Erythroblast (primary cell): ENCODE measurements at regions not wholly inside any gene's neighbourhood (a gene's known extent, or its start where the extent isn't known, plus 50 kb on each side); places are given as distances from the start of the nearest gene placed in this dataset.

ENCODE experiments used
- DNase-seq, 2 experiments: peaks; one replicate each; lab custom pipeline; 2025; lab: John Stamatoyannopoulos, UW
- GATA1 ChIP-seq: IDR thresholded peaks from 2 replicates; pipeline ENCODE4 v1.6.1; 2011; ENCODE audit warnings: low read depth, mild to moderate bottlenecking, control low read depth, low read length, moderate library complexity
- POLR2A ChIP-seq: IDR thresholded peaks from 2 replicates; pipeline ENCODE4 v1.6.1; 2011; ENCODE audit warnings: mild to moderate bottlenecking, low read length

DNA sequence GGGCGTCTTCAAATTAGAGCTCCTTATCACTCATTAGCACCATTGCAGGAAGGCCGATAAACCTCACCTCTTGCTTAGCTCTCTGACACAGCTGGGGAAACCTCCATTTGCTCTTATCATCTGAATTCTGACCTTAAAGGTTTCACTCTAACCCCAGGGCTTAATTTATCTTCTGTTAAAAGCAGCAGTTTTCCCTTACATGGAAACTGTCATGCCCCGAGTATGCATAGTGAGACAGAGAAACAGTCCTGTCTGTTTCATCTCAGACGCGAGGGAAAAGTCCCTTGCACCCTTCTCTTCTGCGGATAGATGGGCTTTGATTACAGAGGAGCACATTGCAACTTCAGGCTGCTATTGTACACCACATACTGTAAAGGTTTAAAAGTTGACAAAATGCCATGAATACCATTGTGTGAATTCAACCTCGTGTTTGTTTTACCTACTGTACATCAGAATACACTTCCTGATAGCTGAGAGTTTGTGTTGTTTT lies 191.5 kb upstream of the BMP2 start:
- TF ChIP-seq POLR2A (peak; percentile 23), GATA1 (peak; percentile 58)
- peak; percentile 91 to 98 for DNase-seq

DNA sequence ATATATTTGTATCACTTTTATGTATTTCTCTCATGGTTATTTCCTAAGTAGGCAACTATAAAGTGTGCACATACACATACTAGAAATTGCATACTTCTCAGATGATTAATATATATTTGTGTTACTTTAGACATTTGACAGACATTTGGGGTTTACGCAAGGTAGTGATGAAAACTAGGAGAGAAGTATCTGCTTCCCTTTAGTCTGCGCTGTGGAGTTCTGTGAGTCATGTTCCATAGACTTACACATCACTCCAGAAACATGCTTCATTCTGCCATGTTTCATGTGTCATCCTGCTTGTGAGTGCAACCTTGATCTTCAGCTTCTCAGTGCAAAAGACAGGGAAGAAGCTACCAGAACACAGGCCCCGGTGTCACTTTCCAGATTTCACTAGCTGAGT lies 200.7 kb upstream of the BMP2 start:
- DNase-seq, result no peak
- no peak for TF ChIP-seq GATA1
- TF ChIP-seq POLR2A, result no peak

DNA sequence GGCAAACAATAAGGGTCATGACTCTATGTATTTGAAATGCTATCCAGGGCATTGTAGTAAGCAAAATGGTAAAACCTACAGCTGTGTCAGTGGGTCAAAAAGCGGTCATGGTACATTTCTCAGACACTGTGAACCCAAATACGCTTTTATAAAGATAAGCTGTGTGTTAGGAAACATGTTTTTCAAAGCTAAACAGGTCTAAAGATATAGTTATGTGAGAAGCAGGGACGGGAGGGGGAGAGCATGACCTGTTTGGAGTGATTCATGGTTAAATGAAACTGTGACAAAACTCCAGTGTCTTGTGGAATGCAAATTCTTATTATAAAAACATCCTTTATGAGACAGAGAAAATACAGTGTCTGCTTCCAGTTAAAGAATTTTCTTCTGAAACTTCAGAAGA lies 205.4 kb upstream of the BMP2 start:
- no peak for TF ChIP-seq GATA1
- no peak for TF ChIP-seq POLR2A
- DNase-seq, result no peak

DNA sequence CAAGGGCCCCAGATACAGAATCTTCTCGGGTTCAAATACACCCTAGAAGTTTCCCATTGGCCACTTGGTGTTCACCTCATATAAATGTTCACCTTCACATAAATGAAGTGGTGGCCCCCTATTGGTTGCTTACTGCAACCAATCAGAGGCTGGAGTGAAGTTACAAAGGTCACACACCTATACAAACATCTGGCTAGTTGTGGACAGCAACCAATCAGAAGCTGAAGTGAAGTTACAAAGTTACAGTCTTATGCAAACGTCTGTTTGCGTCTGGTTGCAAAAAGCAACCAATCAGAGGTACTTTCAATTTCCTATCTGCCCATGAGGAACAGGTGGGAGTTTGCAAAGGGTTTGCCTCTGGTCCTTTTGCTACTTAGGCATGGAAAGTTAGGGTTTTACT lies 206.5 kb upstream of the BMP2 start:
- DNase-seq, result peak in 1 of 2 experiments; percentile 5
- TF ChIP-seq POLR2A, result no peak
- TF ChIP-seq GATA1, result no peak

DNA sequence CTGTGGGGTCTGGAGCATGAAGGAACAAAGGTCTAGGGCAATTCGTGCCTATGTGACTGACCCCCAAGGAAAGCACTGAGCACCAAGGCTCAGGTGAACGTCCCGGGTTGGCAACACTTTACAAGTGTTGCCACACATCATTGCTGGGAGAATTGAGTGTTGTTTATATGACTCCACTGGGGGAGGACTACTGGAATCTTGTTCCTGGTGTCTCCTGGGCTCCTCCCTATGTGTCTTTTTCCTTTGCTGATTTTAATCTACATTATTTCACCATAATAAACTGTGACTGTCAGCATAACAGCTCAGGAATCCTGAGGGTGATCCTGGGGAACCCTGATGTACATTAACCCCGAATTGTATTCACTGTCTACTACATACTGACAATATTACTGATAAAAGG lies 207.7 kb upstream of the BMP2 start:
- no peak for DNase-seq

DNA sequence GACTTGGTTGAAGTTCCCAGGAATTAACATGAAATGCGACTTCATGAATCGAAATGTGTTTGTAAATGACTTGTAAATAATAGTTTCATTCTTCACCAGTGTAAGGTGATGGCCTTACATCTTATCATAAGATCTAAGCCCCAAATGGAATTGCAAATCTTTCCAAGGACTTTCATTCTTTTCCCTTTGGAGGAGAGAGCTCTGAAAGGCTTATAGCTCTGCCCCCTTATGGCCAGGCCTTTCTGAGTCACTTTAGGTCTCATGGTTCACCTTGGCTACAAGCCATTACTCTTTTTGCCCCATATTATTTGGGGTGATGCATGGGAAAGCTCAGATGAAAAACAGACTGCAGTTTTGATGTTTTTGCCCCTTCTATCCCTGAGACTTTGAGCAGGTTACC lies 209.1 kb upstream of the BMP2 start:
- TF ChIP-seq POLR2A, result no peak
- TF ChIP-seq GATA1, result no peak
- DNase-seq, result no peak

More for the DNA sequence above, 207.7 kb upstream of the BMP2 start:
- TF ChIP-seq POLR2A (no peak), GATA1 (no peak)

GRCh38 chr20:6533761-6534479 lies 233.6 kb upstream of the BMP2 start:
- no peak for TF ChIP-seq POLR2A
- TF ChIP-seq GATA1, result no peak
- DNase-seq, result no peak

- no peak for DNase-seq
- TF ChIP-seq POLR2A (no peak), GATA1 (no peak)
Measured at GRCh38 chr20:6533351-6533750, 234.1 kb upstream of the BMP2 start.

- DNase-seq, result no peak
- no peak for TF ChIP-seq POLR2A
Measured at GRCh38 chr20:6530779-6531315, 236.6 kb upstream of the BMP2 start.

DNA sequence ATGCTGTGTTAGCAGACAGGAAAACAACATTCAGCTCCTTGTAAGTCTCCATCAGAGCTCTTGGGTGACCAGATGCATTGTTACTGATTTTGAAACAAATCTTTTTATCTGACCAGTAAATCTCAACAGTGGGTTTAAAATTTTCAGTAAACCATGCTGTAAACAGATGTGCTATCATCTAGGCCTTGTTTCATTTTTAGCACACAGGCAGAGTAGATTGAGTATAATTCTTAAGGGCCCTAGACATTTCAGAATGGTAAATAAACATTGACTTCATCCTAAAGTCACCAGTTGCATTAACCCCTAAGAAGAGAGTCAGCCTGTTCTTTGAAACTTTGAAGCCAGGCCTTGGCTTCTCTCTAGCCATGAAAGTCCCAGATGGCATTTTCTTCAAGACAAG lies 237.2 kb upstream of the BMP2 start:
- TF ChIP-seq GATA1 (no peak), POLR2A (no peak)
- DNase-seq, result no peak

DNA sequence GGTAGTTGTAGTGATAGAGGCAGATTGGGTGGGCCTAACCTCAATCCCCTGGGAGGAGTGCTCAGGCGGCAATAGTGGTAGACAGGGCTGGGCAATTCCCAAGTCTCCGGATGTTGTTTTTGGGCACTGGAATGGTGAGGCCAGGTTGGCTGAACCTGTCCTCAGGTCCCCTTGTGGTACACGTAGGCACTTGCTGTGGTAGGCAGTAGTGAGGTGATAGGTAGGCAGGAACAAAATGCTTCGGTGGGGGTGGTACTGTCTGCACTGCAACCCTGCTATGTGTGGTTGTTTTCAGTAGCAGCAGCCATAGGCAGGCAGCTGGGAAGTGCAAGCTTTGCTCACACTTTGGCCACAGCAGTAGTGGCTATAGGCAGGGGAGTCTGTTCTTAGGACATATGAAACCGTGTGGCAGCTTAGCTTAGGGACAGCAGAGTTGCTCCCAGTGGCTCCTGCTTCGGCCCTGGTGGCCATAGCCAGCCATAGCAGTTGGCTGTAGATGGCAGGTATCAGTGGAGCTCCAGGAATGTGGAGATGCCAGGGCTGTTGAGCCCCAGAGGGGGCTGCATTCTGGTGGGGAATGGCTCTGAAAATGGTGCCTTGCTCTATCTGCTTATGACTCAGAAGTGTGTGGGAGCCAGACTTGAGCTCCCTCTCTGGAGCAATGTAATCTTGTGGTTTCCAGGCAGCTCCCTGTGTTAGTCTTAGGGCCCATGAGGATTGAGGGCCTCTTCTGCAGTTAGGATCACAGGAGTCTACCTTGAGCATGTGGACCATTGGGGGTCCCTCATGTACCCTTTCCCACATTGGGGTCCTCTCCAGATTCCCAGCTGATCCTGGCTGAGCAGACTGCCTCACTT lies 241.8 kb upstream of the BMP2 start:
- TF ChIP-seq POLR2A (no peak), GATA1 (no peak)
- no peak for DNase-seq

DNA sequence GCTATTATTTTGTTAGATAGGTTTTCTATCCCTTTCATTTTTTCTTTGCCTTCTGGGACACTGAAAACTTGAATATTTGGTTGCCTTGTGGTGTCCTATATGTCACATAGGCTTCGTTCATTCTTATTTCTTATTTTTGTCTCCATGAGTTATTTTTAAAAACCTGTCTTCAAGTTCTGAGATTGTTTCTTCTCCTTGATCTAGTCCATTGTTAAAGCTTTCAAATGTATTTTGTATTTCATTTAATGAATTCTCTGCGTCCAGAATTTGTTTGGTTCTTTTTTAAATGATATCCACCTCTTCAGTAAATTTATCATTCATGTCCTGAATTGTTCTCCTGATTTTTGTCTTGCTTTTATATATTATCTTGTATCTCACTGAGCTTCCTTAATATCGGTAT lies 243.2 kb upstream of the BMP2 start:
- no peak for TF ChIP-seq GATA1
- no peak for TF ChIP-seq POLR2A
- DNase-seq, result no peak

DNA sequence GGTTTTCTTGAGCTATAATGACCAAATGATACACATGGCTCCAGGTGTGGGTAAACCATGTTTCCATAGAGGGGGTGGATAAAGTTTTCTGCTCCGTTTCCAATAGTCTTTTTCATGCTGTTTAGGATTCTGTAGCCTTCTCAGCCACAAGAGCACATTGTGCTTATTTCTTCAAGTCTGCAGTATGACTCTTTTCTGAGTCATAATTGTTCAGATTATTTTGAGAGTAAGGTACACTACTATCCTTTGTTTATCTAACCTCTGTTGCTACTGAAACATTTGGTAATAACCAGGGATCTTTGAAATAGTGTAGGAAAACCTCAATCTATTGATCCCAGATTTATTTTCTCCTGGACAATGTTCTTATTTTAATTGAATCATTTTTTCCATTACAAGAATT lies 247.9 kb upstream of the BMP2 start:
- TF ChIP-seq POLR2A, result no peak
- TF ChIP-seq GATA1, result no peak
- no peak for DNase-seq

DNA sequence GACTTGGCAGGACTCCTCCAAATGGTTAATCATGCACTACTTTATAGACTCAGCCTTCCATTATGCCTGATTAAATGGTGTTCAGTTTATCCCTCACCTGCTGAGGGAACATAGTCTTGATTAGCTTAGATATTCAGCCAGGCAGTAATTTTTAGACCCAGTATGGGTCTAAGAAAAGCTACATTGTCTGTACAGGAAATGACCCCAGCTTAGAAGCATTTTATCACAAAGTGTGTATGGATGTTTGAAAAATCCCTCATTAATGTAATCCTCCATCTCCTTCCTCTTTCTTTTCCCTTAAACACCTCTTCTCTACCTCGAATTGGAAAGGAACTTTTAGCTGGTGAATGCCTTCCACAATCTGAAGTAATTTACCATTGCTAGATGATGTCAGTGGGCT lies 252.2 kb upstream of the BMP2 start:
- no peak for DNase-seq
- TF ChIP-seq GATA1 (no peak), POLR2A (no peak)
